ENCODE measurements at regions not wholly inside any gene's neighbourhood (a gene's known extent, or its start where the extent isn't known, plus 50 kb on each side); places are given as distances from the start of the nearest gene placed in this dataset.

GRCh38 chr5:167671176-167671575, 620.3 kb upstream of the WWC1 start:
- H3K4me1 ChIP-seq (ENCODE audit: insufficient read depth, poor library complexity, severe bottlenecking): peaks cover 8% of the 10 kb centered on the region
- ATAC-seq (ENCODE audit: low read depth): peak; percentile 91

GRCh38 chr5:167673942-167674341, 617.5 kb upstream of the WWC1 start:
- no peak for DNase-seq (ENCODE audit: low spot score)
- no peak for TF ChIP-seq CTCF (IDR thresholded peaks at IDR 0.05; ENCODE audit: poor library complexity, severe bottlenecking)
- no peak overlapping the region for H3K27ac ChIP-seq (ENCODE audit: poor library complexity, severe bottlenecking)
- H3K4me1 ChIP-seq (ENCODE audit: insufficient read depth, poor library complexity, severe bottlenecking): peaks cover 8% of the 10 kb centered on the region
- no peaks in the 10 kb centered on the region for H3K9me3 ChIP-seq (ENCODE audit: severe bottlenecking)
- no peaks in the 10 kb centered on the region for H3K36me3 ChIP-seq (ENCODE audit: low read depth)
- ATAC-seq (ENCODE audit: low read depth): no peak
- H3K27me3 ChIP-seq (ENCODE audit: insufficient read depth, poor library complexity, severe bottlenecking): no peaks in the 10 kb centered on the region
- H3K4me3 ChIP-seq (ENCODE audit: severe bottlenecking): no peak overlapping the region

More at GRCh38 chr5:167671176-167671575, 620.3 kb upstream of the WWC1 start:
- no peak overlapping the region for H3K4me3 ChIP-seq (ENCODE audit: severe bottlenecking)
- H3K36me3 ChIP-seq (ENCODE audit: low read depth): no peaks in the 10 kb centered on the region
- H3K27me3 ChIP-seq (ENCODE audit: insufficient read depth, poor library complexity, severe bottlenecking): no peaks in the 10 kb centered on the region
- no peaks in the 10 kb centered on the region for H3K9me3 ChIP-seq (ENCODE audit: severe bottlenecking)
- H3K27ac ChIP-seq (ENCODE audit: poor library complexity, severe bottlenecking): peak overlapping the region; percentile 2
- no peak for DNase-seq (ENCODE audit: low spot score)
- TF ChIP-seq CTCF (IDR thresholded peaks at IDR 0.05; ENCODE audit: poor library complexity, severe bottlenecking): no peak

GRCh38 chr5:167678481-167678880, 613.0 kb upstream of the WWC1 start:
- ATAC-seq (ENCODE audit: low read depth): peak; percentile 76; the same call in 2 of the 3 replicates
- H3K36me3 ChIP-seq (ENCODE audit: low read depth): no peaks in the 10 kb centered on the region

GRCh38 chr5:167684251-167684650, 607.2 kb upstream of the WWC1 start:
- DNase-seq (ENCODE audit: low spot score) (no peak), ATAC-seq (ENCODE audit: low read depth) (peak; percentile 89)
- Histone ChIP-seq H3K4me1 (ENCODE audit: insufficient read depth, poor library complexity, severe bottlenecking) (peaks cover 9% of the 10 kb centered on the region), H3K27me3 (ENCODE audit: insufficient read depth, poor library complexity, severe bottlenecking) (no peaks in the 10 kb centered on the region), H3K36me3 (ENCODE audit: low read depth) (no peaks in the 10 kb centered on the region), H3K27ac (ENCODE audit: poor library complexity, severe bottlenecking) (no peak overlapping the region), H3K9me3 (ENCODE audit: severe bottlenecking) (no peaks in the 10 kb centered on the region), H3K4me3 (ENCODE audit: severe bottlenecking) (no peak overlapping the region)
- TF ChIP-seq CTCF (IDR thresholded peaks at IDR 0.05; ENCODE audit: poor library complexity, severe bottlenecking): no peak

More at GRCh38 chr5:167678481-167678880, 613.0 kb upstream of the WWC1 start:
- Histone ChIP-seq H3K9me3 (ENCODE audit: severe bottlenecking) (no peaks in the 10 kb centered on the region), H3K4me3 (ENCODE audit: severe bottlenecking) (no peak overlapping the region), H3K27ac (ENCODE audit: poor library complexity, severe bottlenecking) (no peak overlapping the region), H3K4me1 (ENCODE audit: insufficient read depth, poor library complexity, severe bottlenecking) (no peaks in the 10 kb centered on the region), H3K27me3 (ENCODE audit: insufficient read depth, poor library complexity, severe bottlenecking) (no peaks in the 10 kb centered on the region)
- TF ChIP-seq CTCF (IDR thresholded peaks at IDR 0.05; ENCODE audit: poor library complexity, severe bottlenecking): no peak
- DNase-seq (ENCODE audit: low spot score): no peak

DNA sequence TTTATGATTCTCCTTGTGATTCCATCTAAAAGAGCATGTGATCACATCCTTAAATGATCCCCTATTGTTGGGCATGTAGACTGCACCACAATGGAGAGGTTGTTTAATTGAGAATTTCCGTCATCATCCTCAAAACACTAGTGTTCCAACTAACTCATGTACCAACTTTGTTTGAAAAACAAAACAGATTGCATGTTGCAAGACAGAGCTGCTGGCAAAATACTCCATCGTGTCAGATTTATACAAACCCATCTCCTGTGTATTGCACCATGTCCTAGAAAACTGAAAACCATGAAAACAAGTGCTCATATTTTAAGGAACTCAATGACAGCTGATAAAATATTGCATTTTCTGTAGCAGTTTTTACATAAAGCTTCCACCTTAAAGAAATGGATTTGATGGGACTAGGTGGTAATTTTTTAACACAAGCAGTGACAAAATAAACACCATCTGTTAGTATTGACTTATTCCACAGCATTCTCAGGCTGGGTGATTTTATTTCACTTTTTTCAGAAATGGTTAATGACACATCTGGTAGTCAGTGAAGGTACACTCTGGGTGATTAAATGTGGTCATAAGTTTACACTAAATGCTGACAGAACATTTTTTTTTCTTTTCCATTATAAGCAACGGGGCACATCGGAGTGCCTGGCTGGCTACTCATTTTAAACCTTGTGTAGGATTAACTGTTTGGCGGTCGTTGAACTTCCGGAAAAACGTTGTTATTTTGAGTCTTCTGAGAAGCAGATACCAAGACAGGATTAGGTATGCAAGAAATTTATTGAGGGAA, 602.9 kb upstream of the WWC1 start:
- Histone ChIP-seq H3K4me3 (ENCODE audit: severe bottlenecking) (no peak overlapping the region), H3K27me3 (ENCODE audit: insufficient read depth, poor library complexity, severe bottlenecking) (no peaks in the 10 kb centered on the region), H3K27ac (ENCODE audit: poor library complexity, severe bottlenecking) (peak overlapping the region; percentile 8), H3K4me1 (ENCODE audit: insufficient read depth, poor library complexity, severe bottlenecking) (peaks cover 9% of the 10 kb centered on the region), H3K9me3 (ENCODE audit: severe bottlenecking) (no peaks in the 10 kb centered on the region), H3K36me3 (ENCODE audit: low read depth) (no peaks in the 10 kb centered on the region)
- DNase-seq (ENCODE audit: low spot score): no peak
- TF ChIP-seq CTCF (IDR thresholded peaks at IDR 0.05; ENCODE audit: poor library complexity, severe bottlenecking): no peak
- peak; percentile 46; the same call in 2 of the 3 replicates for ATAC-seq (ENCODE audit: low read depth)
